GM12878 (cell line): ENCODE measurements at regions not wholly inside any gene's neighbourhood (a gene's known extent, or its start where the extent isn't known, plus 50 kb on each side); places are given as distances from the start of the nearest gene placed in this dataset.
A peak's percentile ranks its signal among the peaks of the same experiment; 100 is the strongest.

Source experiments
- ATAC-seq: fragments of 200-7000 bp; cut with Tn5 transposase; 3 replicates; pipeline ENCODE4 v1.9.1; 2020; ENCODE audit warnings: mild to moderate bottlenecking, moderate library complexity
- BruUV-seq: library from RNA; stranded (reverse); fragments of 400-500 nt; replicated peaks from 2 replicates; lab custom pipeline; 2021; lab: Mats Ljungman, UMichigan
- CTCF ChIA-PET: fragments of 300-600 bp; sonication (Branson Sonifier 250); formaldehyde crosslinking; extraction: SDS; loops from one replicate; lab custom pipeline; 2021; ENCODE audit warnings: inconsistent platforms; lab: Yijun Ruan, JAX
- POLR2A ChIA-PET: fragments of 350-600 bp; formaldehyde crosslinking; extraction: SDS; loops from one replicate; lab custom pipeline; 2021; ENCODE audit warnings: inconsistent platforms; lab: Charles Lee
- RAD21 ChIA-PET: fragments of 300-600 bp; sonication (Branson Sonifier 250); formaldehyde crosslinking; loops from one replicate; lab custom pipeline; 2023; ENCODE audit warnings: antibody characterized with exemption; ENCODE audit not compliant: unreplicated experiment; lab: Charles Lee
- SMC1A ChIA-PET: fragments of 300-600 bp; sonication (Branson Sonifier 250); formaldehyde crosslinking; loops from one replicate; lab custom pipeline; 2023; ENCODE audit not compliant: unreplicated experiment, uncharacterized antibody; lab: Charles Lee
- DNase-seq: peaks from one replicate; pipeline ENCODE4 v3.0.0-alpha.2; 2011; ENCODE audit warnings: low read depth, low spot score
- FAIRE-seq: peaks from 3 replicates; lab custom pipeline; 2011; peaks lifted over from hg19 to GRCh38; lab: Jason Lieb, UNC
- H2AFZ ChIP-seq: 2 replicates; pipeline ENCODE4 v1.6.0; 2011; ENCODE audit warnings: low read depth, low read length, control low read depth; ENCODE audit not compliant: control insufficient read depth
- H3K27ac ChIP-seq: 2 replicates; pipeline ENCODE4 v1.5.1; 2011; ENCODE audit warnings: control low read depth; ENCODE audit not compliant: control insufficient read depth, insufficient read depth
- H3K27me3 ChIP-seq, 2 experiments: replicated peaks in 1 of 2; 2 replicates each; pipeline versions ENCODE4 v1.6.0 to v1.6.1; 2011; ENCODE audit warnings: low read length in 1 of 2; ENCODE audit not compliant: control insufficient read depth in 2 of 2, insufficient read depth in 2 of 2
- H3K36me3 ChIP-seq, 2 experiments: 2 replicates each; pipeline ENCODE4 v1.5.1; 2011; ENCODE audit warnings: low read length in 1 of 2; ENCODE audit not compliant: control insufficient read depth in 2 of 2, insufficient read depth in 2 of 2
- H3K4me1 ChIP-seq: 2 replicates; pipeline ENCODE4 v1.6.1; 2011; ENCODE audit warnings: mild to moderate bottlenecking, low read length, moderate library complexity, mixed read lengths; ENCODE audit not compliant: control insufficient read depth, insufficient read depth
- H3K4me2 ChIP-seq: 2 replicates; pipeline ENCODE4 v1.6.0; 2011; ENCODE audit warnings: control low read depth; ENCODE audit not compliant: control insufficient read depth, insufficient read depth
- H3K4me3 ChIP-seq: fragments of 200-600 bp; sonication (generic); 2 replicates; pipeline ENCODE4 v1.5.1; 2016
- H3K79me2 ChIP-seq: 2 replicates; pipeline ENCODE4 v1.6.0; 2011; ENCODE audit warnings: low read length; ENCODE audit not compliant: control insufficient read depth, insufficient read depth
- H3K9ac ChIP-seq: 2 replicates; pipeline ENCODE4 v1.8.0; 2011; ENCODE audit warnings: low read length, control low read depth, mixed read lengths; ENCODE audit not compliant: control insufficient read depth, insufficient read depth
- H3K9me3 ChIP-seq: replicated peaks from 3 replicates; pipeline ENCODE4 v1.5.1; 2011; ENCODE audit warnings: mild to moderate bottlenecking, low read length; ENCODE audit not compliant: control insufficient read depth, insufficient read depth
- H4K20me1 ChIP-seq: 2 replicates; pipeline ENCODE4 v1.6.0; 2011; ENCODE audit not compliant: control insufficient read depth, insufficient read depth
- ASH2L ChIP-seq: fragments of 300-600, 200-600 bp; sonication (generic); IDR thresholded peaks from 2 replicates; pipeline ENCODE4 v1.6.1; 2017; ENCODE audit warnings: low read depth, mild to moderate bottlenecking, borderline replicate concordance
- CHD1 ChIP-seq: IDR thresholded peaks from 2 replicates; pipeline ENCODE4 v1.6.1; 2012; ENCODE audit warnings: low read depth, low read length, improper control_type of control experiment
- E4F1 ChIP-seq: fragments of 450-650 bp; IDR thresholded peaks from 2 replicates; pipeline ENCODE4 v1.6.1; 2018; ENCODE audit warnings: borderline replicate concordance, mild to moderate bottlenecking; ENCODE audit not compliant: partially characterized antibody
- ELK1 ChIP-seq: IDR thresholded peaks from 2 replicates; pipeline ENCODE4 v1.6.1; 2012; ENCODE audit warnings: low read depth, low read length, improper control_type of control experiment
- MTA3 ChIP-seq: IDR thresholded peaks from 2 replicates; pipeline ENCODE4 v1.6.1; 2012; ENCODE audit warnings: low read length, inconsistent platforms, borderline replicate concordance
- POLR2A ChIP-seq: IDR thresholded peaks from 2 replicates; pipeline ENCODE4 v1.6.1; 2011; ENCODE audit warnings: low read depth, mild to moderate bottlenecking, low read length
- RB1 ChIP-seq: fragments of 450-650 bp; formaldehyde crosslinking; IDR thresholded peaks from 2 replicates; pipeline ENCODE4 v1.6.1; 2017; ENCODE audit warnings: mild to moderate bottlenecking, borderline replicate concordance
- YY1 ChIP-seq: IDR thresholded peaks from 2 replicates; pipeline ENCODE4 v1.6.1; 2011; ENCODE audit warnings: low read depth, mild to moderate bottlenecking, low read length
- ZNF592 ChIP-seq: fragments of 450-650 bp; IDR thresholded peaks from 2 replicates; pipeline ENCODE4 v1.6.1; 2017; ENCODE audit warnings: mild to moderate bottlenecking, moderate library complexity
- ZSCAN29 ChIP-seq: fragments of 450-650 bp; IDR thresholded peaks from 2 replicates; pipeline ENCODE4 v1.6.1; 2017; ENCODE audit warnings: mild to moderate bottlenecking, moderate library complexity
- WGBS: methylation state at CpG from one replicate; pipeline ENCODE4 v1.1.6; 2016; ENCODE audit warnings: low lambda C conversion rate; ENCODE audit not compliant: insufficient replicate concordance, insufficient coverage; ENCODE audit errors: missing lambda C conversion rate; 5-methylcytosine and 5-hydroxymethylcytosine counted together
- in situ Hi-C: fragments of 300-500 bp; cut with MboI; formaldehyde crosslinking; loops from 9 replicates; pipeline ENCODE4 v1.14.3; 2018; ENCODE audit warnings: mixed read lengths
- intact Hi-C: fragments of 100-400 bp; cut with micrococcal nuclease; formaldehyde crosslinking; loops from one replicate; pipeline ENCODE4 v1.14.2; 2022; ENCODE audit not compliant: unreplicated experiment
- TF ChIP-seq, protein P1 (sequence below): fragments of 450-650 bp; IDR thresholded peaks from 2 replicates; pipeline ENCODE4 v1.6.1; 2017; ENCODE audit warnings: mild to moderate bottlenecking

DNA sequence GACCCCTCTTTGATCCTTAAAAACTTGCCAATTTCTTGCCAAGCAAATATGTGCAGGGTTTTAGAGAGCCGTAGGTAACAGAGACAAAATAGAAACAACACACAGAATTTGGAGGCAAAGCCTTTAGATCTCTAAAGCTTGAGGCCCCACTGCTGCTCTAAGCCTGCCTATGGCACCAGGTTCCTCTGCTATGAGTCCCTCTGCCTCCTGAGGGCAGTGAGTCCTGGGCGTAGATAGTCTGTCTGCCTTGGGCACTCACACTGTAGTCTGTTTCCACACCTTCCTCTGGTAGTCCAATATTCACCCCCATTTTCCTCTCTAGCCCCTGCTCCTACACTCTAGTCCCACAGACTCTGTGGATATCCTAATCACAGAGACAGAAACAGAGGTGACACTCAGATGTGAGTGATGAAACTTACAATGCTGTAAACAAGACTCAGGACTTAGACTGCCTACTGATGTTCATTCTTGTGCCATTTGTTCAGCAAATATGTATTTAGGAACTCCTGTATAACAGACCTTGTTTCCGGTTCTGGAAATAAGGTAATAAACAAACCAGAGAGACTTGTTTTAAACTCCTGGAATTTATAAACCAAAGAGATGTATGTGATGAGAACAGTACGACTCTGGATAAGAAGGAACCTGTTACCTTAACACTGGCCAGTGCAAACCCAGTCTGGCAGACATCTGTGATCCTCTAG lies 153.3 kb upstream of the PRSS1 start:
- Histone ChIP-seq H3K27ac (no peak overlapping the region), H3K27me3 (peaks cover 0 to 5% of the 10 kb centered on the region in 2 experiments; a peak in 1 of 4 replicates), H3K4me1 (no peaks in the 10 kb centered on the region), H2AFZ (no peak overlapping the region), H3K9me3 (no peaks in the 10 kb centered on the region), H3K36me3 (no peaks in the 10 kb centered on the region), H3K9ac (no peak overlapping the region), H3K4me2 (no peak overlapping the region), H4K20me1 (no peaks in the 10 kb centered on the region), H3K4me3 (no peak overlapping the region), H3K79me2 (no peaks in the 10 kb centered on the region)
- RAD21 ChIA-PET = interaction anchor here (0.7 to 2.1 kb wide), 2 partner anchors 8 to 54 kb away, joined by 4 to 7 read pairs; no protein-coding TSS in a partner anchor
- POLR2A ChIA-PET = no interaction called here
- FAIRE-seq (no peak), DNase-seq (no peak), ATAC-seq (peak; percentile 52; the same call in 2 of the 3 replicates)
- CTCF ChIA-PET = interaction anchor here (1.0 to 3.4 kb wide), 5 partner anchors 8 to 61 kb away, joined by 3 to 14 read pairs (median 7); no protein-coding TSS in a partner anchor
- BruUV-seq = no TSS peak
- intact Hi-C loops = no loop called here
- SMC1A ChIA-PET = interaction anchor here (1.1 to 1.3 kb wide), 2 partner anchors 11 to 16 kb away, joined by 3 read pairs; no protein-coding TSS in a partner anchor
- WGBS = 15% methylated on average over 4 of the region's 4 CpGs
- in situ Hi-C loops = no loop called here
- TF ChIP-seq ZNF592 (no peak), POLR2A (no peak), ZSCAN29 (no peak), MTA3 (no peak), ASH2L (no peak), E4F1 (no peak), YY1 (no peak), RB1 (no peak), ELK1 (no peak), CHD1 (no peak)
- TF ChIP-seq, protein P1, sequence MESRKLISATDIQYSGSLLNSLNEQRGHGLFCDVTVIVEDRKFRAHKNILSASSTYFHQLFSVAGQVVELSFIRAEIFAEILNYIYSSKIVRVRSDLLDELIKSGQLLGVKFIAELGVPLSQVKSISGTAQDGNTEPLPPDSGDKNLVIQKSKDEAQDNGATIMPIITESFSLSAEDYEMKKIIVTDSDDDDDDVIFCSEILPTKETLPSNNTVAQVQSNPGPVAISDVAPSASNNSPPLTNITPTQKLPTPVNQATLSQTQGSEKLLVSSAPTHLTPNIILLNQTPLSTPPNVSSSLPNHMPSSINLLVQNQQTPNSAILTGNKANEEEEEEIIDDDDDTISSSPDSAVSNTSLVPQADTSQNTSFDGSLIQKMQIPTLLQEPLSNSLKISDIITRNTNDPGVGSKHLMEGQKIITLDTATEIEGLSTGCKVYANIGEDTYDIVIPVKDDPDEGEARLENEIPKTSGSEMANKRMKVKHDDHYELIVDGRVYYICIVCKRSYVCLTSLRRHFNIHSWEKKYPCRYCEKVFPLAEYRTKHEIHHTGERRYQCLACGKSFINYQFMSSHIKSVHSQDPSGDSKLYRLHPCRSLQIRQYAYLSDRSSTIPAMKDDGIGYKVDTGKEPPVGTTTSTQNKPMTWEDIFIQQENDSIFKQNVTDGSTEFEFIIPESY = no peak
